ENCODE measurements at regions not wholly inside any gene's neighbourhood (a gene's known extent, or its start where the extent isn't known, plus 50 kb on each side); places are given as distances from the start of the nearest gene placed in this dataset.

DNA sequence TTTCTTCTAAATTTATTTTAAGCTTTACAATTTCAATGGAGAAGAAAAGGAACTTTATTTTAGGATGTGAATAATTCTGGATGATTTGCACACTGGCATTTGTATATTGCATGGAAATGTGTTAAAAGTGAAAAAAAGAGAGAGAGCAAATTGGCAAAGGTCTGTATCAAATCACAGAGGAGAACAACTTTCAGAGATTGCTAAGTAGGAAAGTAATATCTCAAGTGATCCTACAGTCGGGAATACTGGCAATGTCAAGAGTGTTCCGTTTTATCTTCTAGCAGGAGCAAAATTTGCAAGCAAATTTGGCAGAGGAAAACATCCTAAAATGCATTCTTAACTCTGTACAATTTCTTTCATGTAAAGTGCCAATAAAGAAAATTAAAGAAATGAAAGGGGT, 97.1 kb upstream of the TMC3 start:
- TF ChIP-seq, protein P1, sequence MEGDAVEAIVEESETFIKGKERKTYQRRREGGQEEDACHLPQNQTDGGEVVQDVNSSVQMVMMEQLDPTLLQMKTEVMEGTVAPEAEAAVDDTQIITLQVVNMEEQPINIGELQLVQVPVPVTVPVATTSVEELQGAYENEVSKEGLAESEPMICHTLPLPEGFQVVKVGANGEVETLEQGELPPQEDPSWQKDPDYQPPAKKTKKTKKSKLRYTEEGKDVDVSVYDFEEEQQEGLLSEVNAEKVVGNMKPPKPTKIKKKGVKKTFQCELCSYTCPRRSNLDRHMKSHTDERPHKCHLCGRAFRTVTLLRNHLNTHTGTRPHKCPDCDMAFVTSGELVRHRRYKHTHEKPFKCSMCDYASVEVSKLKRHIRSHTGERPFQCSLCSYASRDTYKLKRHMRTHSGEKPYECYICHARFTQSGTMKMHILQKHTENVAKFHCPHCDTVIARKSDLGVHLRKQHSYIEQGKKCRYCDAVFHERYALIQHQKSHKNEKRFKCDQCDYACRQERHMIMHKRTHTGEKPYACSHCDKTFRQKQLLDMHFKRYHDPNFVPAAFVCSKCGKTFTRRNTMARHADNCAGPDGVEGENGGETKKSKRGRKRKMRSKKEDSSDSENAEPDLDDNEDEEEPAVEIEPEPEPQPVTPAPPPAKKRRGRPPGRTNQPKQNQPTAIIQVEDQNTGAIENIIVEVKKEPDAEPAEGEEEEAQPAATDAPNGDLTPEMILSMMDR (IDR thresholded peaks at IDR 0.05) = no peak
- TF ChIP-seq POLR2A (IDR thresholded peaks at IDR 0.05) = no peak
